ENCODE measurements at regions not wholly inside any gene's neighbourhood (a gene's known extent, or its start where the extent isn't known, plus 50 kb on each side); places are given as distances from the start of the nearest gene placed in this dataset.

DNA sequence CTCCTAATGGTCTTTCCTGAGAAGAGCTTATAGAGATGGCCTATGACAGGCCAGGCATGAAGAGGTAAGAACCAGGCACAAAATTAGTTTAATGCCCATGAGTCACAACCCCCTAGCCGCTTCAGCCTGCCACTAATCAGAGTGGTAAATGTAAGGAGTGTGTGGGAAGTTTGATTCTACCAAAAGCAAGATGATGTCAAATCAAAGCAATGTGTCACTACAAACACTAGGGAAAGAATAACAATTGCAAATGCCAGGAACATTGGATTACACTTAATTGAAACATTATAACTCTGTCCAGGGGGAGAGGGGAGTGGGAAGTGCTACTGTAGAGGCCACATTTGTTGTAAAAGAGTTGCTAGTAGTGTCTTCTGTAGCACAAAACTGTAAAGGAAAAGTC, 596.6 kb upstream of the AGTR1 start:
- no peaks in the 10 kb centered on the region for H3K27me3 Mint-ChIP-seq (ENCODE audit: unreplicated experiment)
- peaks cover 5% of the 10 kb centered on the region for H3K4me1 Mint-ChIP-seq (ENCODE audit: low read depth, unreplicated experiment)
- no peak overlapping the region for H3K27ac Mint-ChIP-seq (ENCODE audit: unreplicated experiment)
- TF ChIP-seq, protein P1, sequence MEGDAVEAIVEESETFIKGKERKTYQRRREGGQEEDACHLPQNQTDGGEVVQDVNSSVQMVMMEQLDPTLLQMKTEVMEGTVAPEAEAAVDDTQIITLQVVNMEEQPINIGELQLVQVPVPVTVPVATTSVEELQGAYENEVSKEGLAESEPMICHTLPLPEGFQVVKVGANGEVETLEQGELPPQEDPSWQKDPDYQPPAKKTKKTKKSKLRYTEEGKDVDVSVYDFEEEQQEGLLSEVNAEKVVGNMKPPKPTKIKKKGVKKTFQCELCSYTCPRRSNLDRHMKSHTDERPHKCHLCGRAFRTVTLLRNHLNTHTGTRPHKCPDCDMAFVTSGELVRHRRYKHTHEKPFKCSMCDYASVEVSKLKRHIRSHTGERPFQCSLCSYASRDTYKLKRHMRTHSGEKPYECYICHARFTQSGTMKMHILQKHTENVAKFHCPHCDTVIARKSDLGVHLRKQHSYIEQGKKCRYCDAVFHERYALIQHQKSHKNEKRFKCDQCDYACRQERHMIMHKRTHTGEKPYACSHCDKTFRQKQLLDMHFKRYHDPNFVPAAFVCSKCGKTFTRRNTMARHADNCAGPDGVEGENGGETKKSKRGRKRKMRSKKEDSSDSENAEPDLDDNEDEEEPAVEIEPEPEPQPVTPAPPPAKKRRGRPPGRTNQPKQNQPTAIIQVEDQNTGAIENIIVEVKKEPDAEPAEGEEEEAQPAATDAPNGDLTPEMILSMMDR (IDR thresholded peaks at IDR 0.05; ENCODE audit: partially characterized antibody, unreplicated experiment), result no peak
- DNase-seq, result no peak
- H3K4me3 Mint-ChIP-seq (ENCODE audit: unreplicated experiment), result no peak overlapping the region
- no peaks in the 10 kb centered on the region for H3K9me3 Mint-ChIP-seq (ENCODE audit: unreplicated experiment)
- no peaks in the 10 kb centered on the region for H3K36me3 Mint-ChIP-seq (ENCODE audit: unreplicated experiment)

DNA sequence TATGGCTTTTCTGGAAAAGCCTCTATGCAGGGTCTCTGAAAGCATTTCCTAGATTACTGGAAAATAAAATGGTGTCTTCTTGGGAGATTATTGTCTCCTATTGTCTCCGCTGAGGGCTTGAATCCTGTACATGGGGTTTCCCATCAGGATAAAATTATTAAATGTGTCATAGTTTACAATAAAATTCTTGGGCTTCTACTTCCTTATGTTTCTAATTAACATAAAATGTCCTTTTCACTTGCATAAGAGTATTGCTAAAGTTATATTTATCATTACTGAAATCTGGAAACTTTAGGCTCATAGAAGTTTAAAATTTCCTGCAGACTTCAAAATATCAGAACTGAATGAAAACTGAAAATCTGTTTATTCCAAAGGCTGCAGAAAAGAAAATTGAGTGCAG, 595.5 kb upstream of the AGTR1 start:
- no peaks in the 10 kb centered on the region for H3K27me3 Mint-ChIP-seq (ENCODE audit: unreplicated experiment)
- no peak for DNase-seq
- H3K27ac Mint-ChIP-seq (ENCODE audit: unreplicated experiment), result no peak overlapping the region
- H3K4me3 Mint-ChIP-seq (ENCODE audit: unreplicated experiment), result no peak overlapping the region
- TF ChIP-seq, protein P1 (IDR thresholded peaks at IDR 0.05; ENCODE audit: partially characterized antibody, unreplicated experiment), result no peak
- no peaks in the 10 kb centered on the region for H3K4me1 Mint-ChIP-seq (ENCODE audit: low read depth, unreplicated experiment)
- H3K9me3 Mint-ChIP-seq (ENCODE audit: unreplicated experiment), result no peaks in the 10 kb centered on the region
- no peaks in the 10 kb centered on the region for H3K36me3 Mint-ChIP-seq (ENCODE audit: unreplicated experiment)

DNA sequence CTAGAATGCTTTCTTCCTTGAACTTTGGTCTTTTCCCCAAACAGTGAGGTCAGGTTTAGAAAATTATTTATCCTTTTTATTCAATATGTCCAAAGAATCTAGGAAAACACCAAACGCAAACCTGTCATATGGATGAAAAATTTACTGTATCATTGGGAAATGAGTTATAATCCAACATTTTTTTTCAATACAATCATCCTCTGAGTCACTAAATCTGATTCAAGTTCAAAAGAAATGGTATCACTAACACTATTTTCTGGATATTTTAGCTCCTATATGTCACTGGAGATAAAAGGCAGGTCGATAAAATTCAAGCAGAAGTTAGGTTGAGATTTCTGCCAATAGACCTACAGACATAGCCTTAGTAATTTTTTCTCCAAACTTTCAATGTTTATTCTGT, 591.6 kb upstream of the AGTR1 start:
- TF ChIP-seq, protein P1 (IDR thresholded peaks at IDR 0.05; ENCODE audit: partially characterized antibody, unreplicated experiment), result no peak
- no peak for DNase-seq
- H3K36me3 Mint-ChIP-seq (ENCODE audit: unreplicated experiment), result no peaks in the 10 kb centered on the region
- H3K9me3 Mint-ChIP-seq (ENCODE audit: unreplicated experiment), result no peaks in the 10 kb centered on the region
- H3K4me3 Mint-ChIP-seq (ENCODE audit: unreplicated experiment), result no peak overlapping the region
- no peak overlapping the region for H3K27ac Mint-ChIP-seq (ENCODE audit: unreplicated experiment)
- no peaks in the 10 kb centered on the region for H3K27me3 Mint-ChIP-seq (ENCODE audit: unreplicated experiment)
- no peaks in the 10 kb centered on the region for H3K4me1 Mint-ChIP-seq (ENCODE audit: low read depth, unreplicated experiment)

DNA sequence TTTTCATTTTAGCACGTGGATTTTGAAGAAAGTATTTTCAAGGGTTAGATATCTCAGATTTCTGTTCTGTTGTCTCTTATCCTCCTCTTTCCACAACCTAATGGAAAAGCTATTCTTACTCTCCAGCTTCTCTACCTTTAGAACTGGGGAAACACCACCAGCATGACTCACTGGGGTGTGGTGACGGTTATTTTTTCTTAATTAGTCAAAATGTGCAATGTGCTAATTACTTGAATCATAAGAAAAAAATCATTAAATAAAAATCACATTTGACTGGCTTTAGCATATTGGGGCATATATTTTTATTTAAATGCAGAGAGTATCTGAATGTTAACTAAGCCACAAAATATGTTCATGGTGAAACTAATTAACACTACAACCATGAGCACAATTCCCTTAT, 570.7 kb upstream of the AGTR1 start:
- no peak overlapping the region for H3K4me3 Mint-ChIP-seq (ENCODE audit: unreplicated experiment)
- no peak for DNase-seq
- no peaks in the 10 kb centered on the region for H3K9me3 Mint-ChIP-seq (ENCODE audit: unreplicated experiment)
- H3K4me1 Mint-ChIP-seq (ENCODE audit: low read depth, unreplicated experiment), result no peaks in the 10 kb centered on the region
- TF ChIP-seq, protein P1 (IDR thresholded peaks at IDR 0.05; ENCODE audit: partially characterized antibody, unreplicated experiment), result no peak
- no peaks in the 10 kb centered on the region for H3K36me3 Mint-ChIP-seq (ENCODE audit: unreplicated experiment)
- no peaks in the 10 kb centered on the region for H3K27me3 Mint-ChIP-seq (ENCODE audit: unreplicated experiment)
- no peak overlapping the region for H3K27ac Mint-ChIP-seq (ENCODE audit: unreplicated experiment)

DNA sequence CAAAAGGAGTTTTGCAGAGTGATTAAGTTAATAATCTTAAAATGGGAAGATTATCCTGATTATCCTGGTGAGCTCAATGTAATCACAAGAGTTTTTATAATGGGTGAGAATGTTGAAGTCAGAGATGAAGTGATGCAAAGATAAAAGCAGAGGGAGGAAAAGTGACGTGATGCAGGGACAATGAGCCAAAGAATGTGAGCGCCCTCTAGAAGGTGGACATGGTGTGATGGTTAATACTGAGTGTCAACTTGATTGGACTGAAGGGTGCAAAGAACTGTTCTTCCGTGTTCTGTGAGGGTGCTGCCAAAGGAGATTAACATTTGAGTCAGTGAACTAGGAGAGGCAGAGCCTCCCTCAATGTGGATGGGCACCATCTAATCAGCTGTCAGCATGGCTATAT, 569.6 kb upstream of the AGTR1 start:
- Mint-ChIP-seq H3K27ac (ENCODE audit: unreplicated experiment) (no peak overlapping the region), H3K4me3 (ENCODE audit: unreplicated experiment) (no peak overlapping the region), H3K4me1 (ENCODE audit: low read depth, unreplicated experiment) (no peaks in the 10 kb centered on the region), H3K36me3 (ENCODE audit: unreplicated experiment) (no peaks in the 10 kb centered on the region), H3K9me3 (ENCODE audit: unreplicated experiment) (no peaks in the 10 kb centered on the region), H3K27me3 (ENCODE audit: unreplicated experiment) (no peaks in the 10 kb centered on the region)
- TF ChIP-seq, protein P1 (IDR thresholded peaks at IDR 0.05; ENCODE audit: partially characterized antibody, unreplicated experiment), result no peak
- no peak for DNase-seq
